PC-9 (cell line): ENCODE measurements at regions not wholly inside any gene's neighbourhood (a gene's known extent, or its start where the extent isn't known, plus 50 kb on each side); places are given as distances from the start of the nearest gene placed in this dataset.

Experiments
- EZH2 ChIP-seq: fragments of 200-600 bp; sonication (generic); IDR thresholded peaks from 2 replicates; pipeline ENCODE4 v1.8.0; 2017; ENCODE audit warnings: antibody characterized with exemption, low read depth
- TF ChIP-seq, protein P1 (sequence below): fragments of 200-600 bp; sonication (generic); conservative IDR thresholded peaks from 2 replicates; pipeline ENCODE4 v1.6.1; 2017; ENCODE audit warnings: mixed run types, antibody characterized with exemption, mild to moderate bottlenecking, moderate library complexity

DNA sequence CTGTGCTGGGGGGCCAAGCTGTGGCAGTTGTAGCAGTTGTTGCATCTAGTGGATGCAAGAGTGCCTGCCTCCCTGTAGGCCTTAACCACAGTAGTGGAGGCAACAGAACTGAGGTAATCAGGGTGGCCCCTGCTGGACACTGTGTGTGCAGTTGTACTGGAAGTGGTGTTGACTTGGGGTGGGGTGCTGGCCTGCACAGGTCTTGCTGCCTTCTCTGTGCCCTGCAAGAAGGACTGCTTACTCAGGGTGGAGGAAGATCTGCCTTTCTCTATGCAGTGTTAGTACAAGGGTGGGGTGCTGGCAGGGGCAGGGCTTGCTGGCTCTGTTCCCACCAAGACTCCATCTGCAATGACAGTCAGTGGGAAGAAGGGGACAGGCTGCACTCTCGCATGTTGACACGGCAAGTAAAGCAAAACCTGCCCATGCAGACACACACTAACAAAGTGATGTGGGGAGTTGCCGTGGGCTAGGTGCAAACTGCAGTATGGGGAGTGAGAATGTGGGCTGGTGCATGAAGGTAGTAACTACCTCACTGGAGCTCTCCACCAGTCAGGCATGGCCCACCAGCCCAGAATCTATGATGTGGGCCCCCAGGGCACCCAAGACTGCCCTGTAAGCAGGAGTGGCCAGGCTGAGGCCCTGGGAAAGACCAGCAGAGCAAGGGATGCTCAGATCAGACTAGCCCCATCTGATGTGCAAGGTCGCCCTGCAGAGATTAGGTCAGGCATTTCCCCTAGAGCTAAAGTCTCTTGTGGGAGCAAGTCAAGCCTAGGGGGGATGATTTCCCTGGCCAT is 594.9 kb downstream of the TECRL start:
- TF ChIP-seq, protein P1, sequence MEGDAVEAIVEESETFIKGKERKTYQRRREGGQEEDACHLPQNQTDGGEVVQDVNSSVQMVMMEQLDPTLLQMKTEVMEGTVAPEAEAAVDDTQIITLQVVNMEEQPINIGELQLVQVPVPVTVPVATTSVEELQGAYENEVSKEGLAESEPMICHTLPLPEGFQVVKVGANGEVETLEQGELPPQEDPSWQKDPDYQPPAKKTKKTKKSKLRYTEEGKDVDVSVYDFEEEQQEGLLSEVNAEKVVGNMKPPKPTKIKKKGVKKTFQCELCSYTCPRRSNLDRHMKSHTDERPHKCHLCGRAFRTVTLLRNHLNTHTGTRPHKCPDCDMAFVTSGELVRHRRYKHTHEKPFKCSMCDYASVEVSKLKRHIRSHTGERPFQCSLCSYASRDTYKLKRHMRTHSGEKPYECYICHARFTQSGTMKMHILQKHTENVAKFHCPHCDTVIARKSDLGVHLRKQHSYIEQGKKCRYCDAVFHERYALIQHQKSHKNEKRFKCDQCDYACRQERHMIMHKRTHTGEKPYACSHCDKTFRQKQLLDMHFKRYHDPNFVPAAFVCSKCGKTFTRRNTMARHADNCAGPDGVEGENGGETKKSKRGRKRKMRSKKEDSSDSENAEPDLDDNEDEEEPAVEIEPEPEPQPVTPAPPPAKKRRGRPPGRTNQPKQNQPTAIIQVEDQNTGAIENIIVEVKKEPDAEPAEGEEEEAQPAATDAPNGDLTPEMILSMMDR: no peak
- no peak for TF ChIP-seq EZH2
